Smooth muscle cell (in vitro differentiated cells): ENCODE measurements at regions not wholly inside any gene's neighbourhood (a gene's known extent, or its start where the extent isn't known, plus 50 kb on each side); places are given as distances from the start of the nearest gene placed in this dataset.

Source experiments
- DNase-seq: peaks from one replicate; lab custom pipeline; 2025; ENCODE audit not compliant: unreplicated experiment; lab: John Stamatoyannopoulos, UW
- H2AFZ ChIP-seq: fragments of 200-600 bp; sonication (generic); 2 replicates; pipeline ENCODE4 v1.6.0; 2016; ENCODE audit warnings: antibody characterized with exemption, low read depth, mild to moderate bottlenecking
- H3F3A ChIP-seq: fragments of 200-600 bp; sonication (generic); 2 replicates; pipeline ENCODE4 v1.6.0; 2017; ENCODE audit warnings: antibody characterized with exemption, low read depth
- H3K27ac ChIP-seq: fragments of 200-600 bp; sonication (generic); 2 replicates; pipeline ENCODE4 v1.5.1; 2016; ENCODE audit warnings: low read depth, mild to moderate bottlenecking
- H3K27me3 ChIP-seq: fragments of 200-600 bp; sonication (generic); 2 replicates; pipeline ENCODE4 v1.6.1; 2016; ENCODE audit warnings: low read depth, mild to moderate bottlenecking
- H3K36me3 ChIP-seq: fragments of 200-600 bp; sonication (generic); 2 replicates; pipeline ENCODE4 v1.5.1; 2016; ENCODE audit warnings: low read depth
- H3K4me1 ChIP-seq: fragments of 200-600 bp; sonication (generic); 2 replicates; pipeline ENCODE4 v1.5.1; 2016; ENCODE audit warnings: low read depth
- H3K4me2 ChIP-seq: fragments of 200-600 bp; sonication (generic); 2 replicates; pipeline ENCODE4 v1.6.0; 2016; ENCODE audit warnings: mild to moderate bottlenecking
- H3K4me3 ChIP-seq: fragments of 200-600 bp; sonication (generic); 2 replicates; pipeline ENCODE4 v1.5.1; 2016; ENCODE audit warnings: mild to moderate bottlenecking
- H3K79me2 ChIP-seq: fragments of 200-600 bp; sonication (generic); 2 replicates; pipeline ENCODE4 v1.6.0; 2016; ENCODE audit warnings: low read depth, mild to moderate bottlenecking
- H3K9ac ChIP-seq: fragments of 200-600 bp; sonication (generic); 2 replicates; pipeline ENCODE4 v1.6.0; 2016; ENCODE audit warnings: low read depth
- H3K9me3 ChIP-seq: fragments of 200-600 bp; sonication (generic); replicated peaks from 2 replicates; pipeline ENCODE4 v1.5.1; 2016; ENCODE audit warnings: low read depth
- H4K20me1 ChIP-seq: fragments of 200-600 bp; sonication (generic); 2 replicates; pipeline ENCODE4 v1.6.0; 2016; ENCODE audit warnings: low read depth
- CTCF ChIP-seq: fragments of 200-600 bp; sonication (generic); IDR thresholded peaks from 2 replicates; pipeline ENCODE4 v1.5.1; 2017; ENCODE audit warnings: borderline replicate concordance, mild to moderate bottlenecking, antibody characterized with exemption; ENCODE audit not compliant: insufficient read depth, poor library complexity, severe bottlenecking
- WGBS: methylation state at CpG from one replicate; pipeline ENCODE4 v1.1.7; 2016; ENCODE audit warnings: low lambda C conversion rate; 5-methylcytosine and 5-hydroxymethylcytosine counted together

GRCh38 chr5:92364986-92365550, 982.0 kb upstream of the ARRDC3 start:
- WGBS = 87% methylated on average over 3 of the region's 3 CpGs

GRCh38 chr5:92353107-92354030, 970.3 kb upstream of the ARRDC3 start:
- Histone ChIP-seq H3K79me2 (no peaks in the 10 kb centered on the region), H3K27ac (no peak overlapping the region), H3K27me3 (no peaks in the 10 kb centered on the region), H3K4me2 (no peak overlapping the region), H3K36me3 (no peaks in the 10 kb centered on the region), H3F3A (no peaks in the 10 kb centered on the region), H2AFZ (no peak overlapping the region), H3K9ac (no peak overlapping the region), H4K20me1 (no peaks in the 10 kb centered on the region), H3K4me1 (no peaks in the 10 kb centered on the region), H3K9me3 (no peaks in the 10 kb centered on the region), H3K4me3 (no peak overlapping the region)
- 78% methylated on average over 5 of the region's 5 CpGs for WGBS
- no peak for TF ChIP-seq CTCF
- no peak for DNase-seq

More at GRCh38 chr5:92364986-92365550, 982.0 kb upstream of the ARRDC3 start:
- H3F3A ChIP-seq = no peaks in the 10 kb centered on the region
- H3K4me2 ChIP-seq = no peak overlapping the region
- no peak overlapping the region for H3K4me3 ChIP-seq
- no peak overlapping the region for H2AFZ ChIP-seq
- H3K9ac ChIP-seq = no peak overlapping the region
- no peak for DNase-seq
- no peak for TF ChIP-seq CTCF
- no peaks in the 10 kb centered on the region for H3K9me3 ChIP-seq
- H3K27ac ChIP-seq = no peak overlapping the region
- H4K20me1 ChIP-seq = no peaks in the 10 kb centered on the region
- no peaks in the 10 kb centered on the region for H3K27me3 ChIP-seq
- no peaks in the 10 kb centered on the region for H3K36me3 ChIP-seq
- H3K79me2 ChIP-seq = no peaks in the 10 kb centered on the region
- H3K4me1 ChIP-seq = no peaks in the 10 kb centered on the region

- Histone ChIP-seq H3K4me3 (no peak overlapping the region), H3K9me3 (no peaks in the 10 kb centered on the region), H3K27ac (no peak overlapping the region), H3K4me2 (no peak overlapping the region), H3K4me1 (no peaks in the 10 kb centered on the region), H3K36me3 (no peaks in the 10 kb centered on the region), H4K20me1 (no peaks in the 10 kb centered on the region), H3K9ac (no peak overlapping the region), H3K79me2 (no peaks in the 10 kb centered on the region), H2AFZ (no peak overlapping the region), H3K27me3 (no peaks in the 10 kb centered on the region), H3F3A (no peaks in the 10 kb centered on the region)
- DNase-seq = no peak
- TF ChIP-seq CTCF = no peak
- WGBS = 55% methylated on average over 2 of the region's 2 CpGs
Measured at GRCh38 chr5:92337772-92338234, 954.7 kb upstream of the ARRDC3 start.
